Type B pancreatic cell (in vitro differentiated cells): ENCODE measurements at regions not wholly inside any gene's neighbourhood (a gene's known extent, or its start where the extent isn't known, plus 50 kb on each side); places are given as distances from the start of the nearest gene placed in this dataset.

Experiments
- DNase-seq: peaks from one replicate; pipeline ENCODE4 v3.0.0; 2021; ENCODE audit warnings: mixed read lengths; ENCODE audit not compliant: unreplicated experiment; ENCODE audit errors: extremely low spot score
- H3K27ac Mint-ChIP-seq: 2 replicates; pipeline ENCODE4 v1.8.0; 2021; ENCODE audit warnings: mild to moderate bottlenecking, mixed read lengths
- H3K27me3 Mint-ChIP-seq: 2 replicates; pipeline ENCODE4 v1.8.0; 2021; ENCODE audit warnings: mixed read lengths
- H3K36me3 Mint-ChIP-seq: 2 replicates; pipeline ENCODE4 v1.8.0; 2021; ENCODE audit warnings: mixed read lengths
- H3K4me1 Mint-ChIP-seq: one replicate; pipeline ENCODE4 v1.8.0; 2021; ENCODE audit warnings: mixed read lengths; ENCODE audit not compliant: unreplicated experiment
- H3K4me3 Mint-ChIP-seq: 2 replicates; pipeline ENCODE4 v1.8.0; 2021; ENCODE audit warnings: mild to moderate bottlenecking, mixed read lengths
- H3K9me3 Mint-ChIP-seq: 2 replicates; pipeline ENCODE4 v1.8.0; 2021; ENCODE audit warnings: mixed read lengths
- CTCF ChIP-seq: fragments of 200-600 bp; sonication (generic); conservative IDR thresholded peaks from 2 replicates; pipeline ENCODE4 v1.5.0; 2021; ENCODE audit warnings: antibody characterized with exemption, mild to moderate bottlenecking

- H3K4me3 Mint-ChIP-seq, result no peak overlapping the region
- H3K36me3 Mint-ChIP-seq, result no peaks in the 10 kb centered on the region
- no peaks in the 10 kb centered on the region for H3K27me3 Mint-ChIP-seq
Measured at GRCh38 chr2:78029392-78029995, 507.3 kb upstream of the LRRTM4 start.

GRCh38 chr2:78034706-78035105 lies 512.5 kb upstream of the LRRTM4 start:
- Mint-ChIP-seq H3K27me3 (no peaks in the 10 kb centered on the region), H3K4me3 (no peak overlapping the region), H3K9me3 (peaks cover 1% of the 10 kb centered on the region), H3K36me3 (no peaks in the 10 kb centered on the region), H3K4me1 (no peaks in the 10 kb centered on the region), H3K27ac (no peak overlapping the region)
- no peak for DNase-seq
- no peak for TF ChIP-seq CTCF

More at GRCh38 chr2:78029392-78029995, 507.3 kb upstream of the LRRTM4 start:
- no peaks in the 10 kb centered on the region for H3K4me1 Mint-ChIP-seq
- DNase-seq, result no peak
- H3K9me3 Mint-ChIP-seq, result peaks cover 11% of the 10 kb centered on the region
- no peak overlapping the region for H3K27ac Mint-ChIP-seq
- TF ChIP-seq CTCF, result no peak

- no peak overlapping the region for H3K27ac Mint-ChIP-seq
- H3K27me3 Mint-ChIP-seq, result no peaks in the 10 kb centered on the region
- H3K4me3 Mint-ChIP-seq, result no peak overlapping the region
- no peaks in the 10 kb centered on the region for H3K9me3 Mint-ChIP-seq
- no peak for TF ChIP-seq CTCF
- no peaks in the 10 kb centered on the region for H3K4me1 Mint-ChIP-seq
- DNase-seq, result no peak
- H3K36me3 Mint-ChIP-seq, result no peaks in the 10 kb centered on the region
Measured at GRCh38 chr2:78035804-78036203, 513.6 kb upstream of the LRRTM4 start.

GRCh38 chr2:78051480-78051879 lies 529.3 kb upstream of the LRRTM4 start:
- Mint-ChIP-seq H3K36me3 (no peaks in the 10 kb centered on the region), H3K4me1 (no peaks in the 10 kb centered on the region), H3K4me3 (no peak overlapping the region), H3K9me3 (peaks cover 13% of the 10 kb centered on the region), H3K27ac (no peak overlapping the region), H3K27me3 (no peaks in the 10 kb centered on the region)
- DNase-seq, result no peak
- no peak for TF ChIP-seq CTCF

GRCh38 chr2:78056976-78057375 lies 534.8 kb upstream of the LRRTM4 start:
- Mint-ChIP-seq H3K27ac (no peak overlapping the region), H3K36me3 (no peaks in the 10 kb centered on the region), H3K4me3 (no peak overlapping the region), H3K9me3 (peaks cover 5% of the 10 kb centered on the region), H3K4me1 (no peaks in the 10 kb centered on the region), H3K27me3 (no peaks in the 10 kb centered on the region)
- no peak for TF ChIP-seq CTCF
- no peak for DNase-seq

GRCh38 chr2:78061301-78061700 lies 539.1 kb upstream of the LRRTM4 start:
- TF ChIP-seq CTCF, result no peak
- H3K27me3 Mint-ChIP-seq, result no peaks in the 10 kb centered on the region
- H3K9me3 Mint-ChIP-seq, result no peaks in the 10 kb centered on the region
- H3K4me3 Mint-ChIP-seq, result no peak overlapping the region
- H3K4me1 Mint-ChIP-seq, result no peaks in the 10 kb centered on the region
- DNase-seq, result no peak
- H3K36me3 Mint-ChIP-seq, result no peaks in the 10 kb centered on the region
- H3K27ac Mint-ChIP-seq, result no peak overlapping the region
